ENCODE measurements at regions not wholly inside any gene's neighbourhood (a gene's known extent, or its start where the extent isn't known, plus 50 kb on each side); places are given as distances from the start of the nearest gene placed in this dataset.

DNA sequence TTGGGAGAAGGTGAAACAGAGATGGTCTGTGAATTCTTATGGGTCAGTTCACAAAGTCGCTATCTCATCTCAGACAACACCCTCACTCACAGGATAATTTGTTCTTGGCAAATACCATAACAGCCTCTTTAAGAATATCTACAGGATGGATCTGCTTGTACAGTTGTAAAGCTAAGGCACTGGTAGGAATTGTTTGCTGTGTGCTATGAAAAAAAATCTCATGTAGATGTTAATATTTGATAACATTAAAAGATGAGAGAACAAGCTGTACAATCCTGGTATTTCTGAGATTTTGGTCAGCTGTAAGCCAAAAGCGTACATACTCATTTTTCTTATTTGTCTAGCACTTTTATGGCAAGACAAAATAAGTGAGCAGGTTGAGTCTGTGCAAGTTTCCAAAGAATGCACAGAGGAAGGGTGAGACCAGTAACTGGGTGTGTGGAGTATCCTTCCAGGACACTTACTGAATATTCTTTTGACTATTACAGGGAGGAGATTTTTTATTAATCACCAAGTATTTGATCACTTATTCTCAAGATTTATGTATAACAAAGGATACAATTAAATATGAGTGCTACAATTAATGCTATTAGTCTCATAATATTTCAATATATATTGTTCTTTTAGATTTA, 814.5 kb upstream of the MIR17HG start:
- H3K4me3 Mint-ChIP-seq = no peak overlapping the region
- Histone ChIP-seq H3K9me3 (ENCODE audit: control insufficient read depth, insufficient read depth, low read length) (peaks cover 2% of the 10 kb centered on the region), H3K27ac (ENCODE audit: low read length) (no peak overlapping the region), H3K27me3 (ENCODE audit: control insufficient read depth, insufficient read depth, low read length) (no peaks in the 10 kb centered on the region), H3K4me3 (ENCODE audit: low read length) (no peak overlapping the region), H3K36me3 (ENCODE audit: control insufficient read depth, insufficient read depth, low read length) (no peaks in the 10 kb centered on the region), H3K4me1 (ENCODE audit: control insufficient read depth, insufficient read depth, low read length) (no peaks in the 10 kb centered on the region)
- no CpG with 5 or more reads among the region's 2 CpGs for WGBS (ENCODE audit: insufficient coverage)
- H3K27me3 Mint-ChIP-seq (ENCODE audit: low read depth in 2 of 2) = no peaks in the 10 kb centered on the region
- H3K27ac Mint-ChIP-seq = no peak overlapping the region
- peaks cover 5 to 6% of the 10 kb centered on the region in 2 donors for H3K9me3 Mint-ChIP-seq
- ATAC-seq (no peak), DNase-seq (no peak)
- intact Hi-C loops (cut with micrococcal nuclease) = no loop called here
- peaks cover 7% of the 10 kb centered on the region for H3K36me3 Mint-ChIP-seq
- no peaks in the 10 kb centered on the region for H3K4me1 Mint-ChIP-seq
- TF ChIP-seq, protein P1, sequence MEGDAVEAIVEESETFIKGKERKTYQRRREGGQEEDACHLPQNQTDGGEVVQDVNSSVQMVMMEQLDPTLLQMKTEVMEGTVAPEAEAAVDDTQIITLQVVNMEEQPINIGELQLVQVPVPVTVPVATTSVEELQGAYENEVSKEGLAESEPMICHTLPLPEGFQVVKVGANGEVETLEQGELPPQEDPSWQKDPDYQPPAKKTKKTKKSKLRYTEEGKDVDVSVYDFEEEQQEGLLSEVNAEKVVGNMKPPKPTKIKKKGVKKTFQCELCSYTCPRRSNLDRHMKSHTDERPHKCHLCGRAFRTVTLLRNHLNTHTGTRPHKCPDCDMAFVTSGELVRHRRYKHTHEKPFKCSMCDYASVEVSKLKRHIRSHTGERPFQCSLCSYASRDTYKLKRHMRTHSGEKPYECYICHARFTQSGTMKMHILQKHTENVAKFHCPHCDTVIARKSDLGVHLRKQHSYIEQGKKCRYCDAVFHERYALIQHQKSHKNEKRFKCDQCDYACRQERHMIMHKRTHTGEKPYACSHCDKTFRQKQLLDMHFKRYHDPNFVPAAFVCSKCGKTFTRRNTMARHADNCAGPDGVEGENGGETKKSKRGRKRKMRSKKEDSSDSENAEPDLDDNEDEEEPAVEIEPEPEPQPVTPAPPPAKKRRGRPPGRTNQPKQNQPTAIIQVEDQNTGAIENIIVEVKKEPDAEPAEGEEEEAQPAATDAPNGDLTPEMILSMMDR (IDR thresholded peaks at IDR 0.05) = no peak

DNA sequence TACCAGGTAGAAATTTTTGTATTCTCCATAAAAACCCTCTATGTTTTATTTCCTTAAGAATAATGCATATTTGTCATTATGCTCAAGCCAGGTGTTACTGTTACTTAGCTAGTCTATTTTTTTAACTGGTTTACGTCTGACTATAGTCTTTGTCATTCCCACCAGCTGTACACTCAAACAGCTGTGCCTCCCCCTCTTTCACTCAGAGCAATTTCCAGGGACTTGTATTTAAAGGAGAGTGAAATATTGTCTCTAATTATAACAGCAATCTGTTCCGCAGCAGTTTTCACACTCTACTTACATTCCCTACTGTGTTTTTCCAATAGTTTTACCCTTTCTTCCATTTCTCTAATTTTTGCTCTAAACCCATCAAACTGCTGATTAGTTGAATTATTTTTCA, 813.6 kb upstream of the MIR17HG start:
- no peaks in the 10 kb centered on the region for H3K4me1 Mint-ChIP-seq
- Histone ChIP-seq H3K4me3 (ENCODE audit: low read length) (no peak overlapping the region), H3K27ac (ENCODE audit: low read length) (no peak overlapping the region), H3K36me3 (ENCODE audit: control insufficient read depth, insufficient read depth, low read length) (no peaks in the 10 kb centered on the region), H3K9me3 (ENCODE audit: control insufficient read depth, insufficient read depth, low read length) (peaks cover 6% of the 10 kb centered on the region), H3K4me1 (ENCODE audit: control insufficient read depth, insufficient read depth, low read length) (no peaks in the 10 kb centered on the region), H3K27me3 (ENCODE audit: control insufficient read depth, insufficient read depth, low read length) (no peaks in the 10 kb centered on the region)
- WGBS (ENCODE audit: insufficient coverage) = 100% methylated on average over 1 of the region's 2 CpGs
- no peak overlapping the region for H3K4me3 Mint-ChIP-seq
- peaks cover 7% of the 10 kb centered on the region for H3K36me3 Mint-ChIP-seq
- no peaks in the 10 kb centered on the region for H3K27me3 Mint-ChIP-seq (ENCODE audit: low read depth in 2 of 2)
- H3K27ac Mint-ChIP-seq = no peak overlapping the region
- intact Hi-C loops (cut with micrococcal nuclease) = no loop called here
- peaks cover 10 to 13% of the 10 kb centered on the region in 2 donors for H3K9me3 Mint-ChIP-seq
- ATAC-seq = no peak
- DNase-seq = no peak
- TF ChIP-seq, protein P1 (IDR thresholded peaks at IDR 0.05) = no peak

DNA sequence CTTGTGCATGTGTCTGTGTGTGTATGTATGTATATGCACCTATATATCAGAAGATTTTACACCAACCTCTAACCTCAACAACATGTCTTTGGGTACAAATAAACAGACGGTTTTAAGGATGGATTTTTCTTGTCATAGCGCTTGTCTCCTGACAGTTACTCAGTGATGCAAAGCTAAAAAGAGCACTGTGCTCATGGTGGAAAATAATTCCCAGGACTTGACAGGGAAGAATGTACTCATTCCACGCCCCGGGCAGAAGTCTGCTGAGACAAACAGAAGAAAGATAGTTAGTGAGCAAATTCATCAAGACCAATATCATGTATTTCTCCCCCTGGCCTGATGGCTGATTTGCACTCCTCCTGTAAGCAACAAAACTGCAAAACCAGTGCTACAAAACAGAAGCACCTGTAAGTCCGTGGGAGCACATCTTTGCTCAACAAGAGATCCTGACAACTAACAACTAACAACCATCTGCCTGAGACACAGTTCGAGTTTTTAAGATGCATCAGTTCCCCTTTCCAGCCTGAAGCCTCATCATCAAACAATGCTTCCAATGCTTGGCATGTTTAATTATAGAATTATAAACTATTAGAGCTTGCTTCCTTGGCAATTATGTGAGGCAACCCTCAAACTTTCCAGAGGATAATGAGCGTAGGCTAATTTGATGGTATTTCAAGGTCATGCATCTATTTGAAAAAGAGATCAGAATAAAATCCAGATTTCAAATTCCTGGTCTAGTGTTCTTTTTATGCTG, 812.7 kb upstream of the MIR17HG start:
- H3K9me3 Mint-ChIP-seq = peaks cover 13 to 18% of the 10 kb centered on the region in 2 donors
- H3K4me3 Mint-ChIP-seq = no peak overlapping the region
- Histone ChIP-seq H3K4me1 (ENCODE audit: control insufficient read depth, insufficient read depth, low read length) (no peaks in the 10 kb centered on the region), H3K36me3 (ENCODE audit: control insufficient read depth, insufficient read depth, low read length) (no peaks in the 10 kb centered on the region), H3K27me3 (ENCODE audit: control insufficient read depth, insufficient read depth, low read length) (no peaks in the 10 kb centered on the region), H3K4me3 (ENCODE audit: low read length) (no peak overlapping the region), H3K27ac (ENCODE audit: low read length) (no peak overlapping the region), H3K9me3 (ENCODE audit: control insufficient read depth, insufficient read depth, low read length) (peaks cover 6% of the 10 kb centered on the region)
- TF ChIP-seq, protein P1 (IDR thresholded peaks at IDR 0.05) = no peak
- peaks cover 7% of the 10 kb centered on the region for H3K36me3 Mint-ChIP-seq
- no peaks in the 10 kb centered on the region for H3K4me1 Mint-ChIP-seq
- no peak for DNase-seq
- H3K27me3 Mint-ChIP-seq (ENCODE audit: low read depth in 2 of 2) = no peaks in the 10 kb centered on the region
- 87% methylated on average over 7 of the region's 7 CpGs for WGBS (ENCODE audit: insufficient coverage)
- intact Hi-C loops (cut with micrococcal nuclease) = no loop called here
- no peak overlapping the region for H3K27ac Mint-ChIP-seq
- no peak for ATAC-seq
